HUES48 (cell line): ENCODE measurements at regions not wholly inside any gene's neighbourhood (a gene's known extent, or its start where the extent isn't known, plus 50 kb on each side); places are given as distances from the start of the nearest gene placed in this dataset.

Experiments used
- H3K27ac ChIP-seq: one replicate; pipeline ENCODE4 v1.7.0; 2013; ENCODE audit warnings: low read depth, low read length, inconsistent platforms
- H3K27me3 ChIP-seq: 2 replicates; pipeline ENCODE4 v1.6.1; 2013; ENCODE audit warnings: mild to moderate bottlenecking, low read length; ENCODE audit not compliant: control insufficient read depth, insufficient read depth
- H3K36me3 ChIP-seq: 2 replicates; pipeline ENCODE4 v1.6.1; 2013; ENCODE audit warnings: low read length; ENCODE audit not compliant: control insufficient read depth, insufficient read depth
- H3K4me1 ChIP-seq: 2 replicates; pipeline ENCODE4 v1.6.1; 2013; ENCODE audit warnings: mild to moderate bottlenecking, low read length; ENCODE audit not compliant: control insufficient read depth, insufficient read depth
- H3K4me3 ChIP-seq: 2 replicates; pipeline ENCODE4 v1.5.1; 2013; ENCODE audit warnings: mild to moderate bottlenecking, low read depth, low read length
- H3K9ac ChIP-seq: 2 replicates; pipeline ENCODE4 v1.6.1; 2013; ENCODE audit warnings: mild to moderate bottlenecking, low read depth, low read length, moderate library complexity
- H3K9me3 ChIP-seq: 2 replicates; pipeline ENCODE4 v1.6.1; 2013; ENCODE audit warnings: low read length; ENCODE audit not compliant: control insufficient read depth, insufficient read depth

GRCh38 chr7:41578700-41579099, 124.2 kb downstream of the INHBA start:
- Histone ChIP-seq H3K27ac (no peak overlapping the region), H3K4me3 (no peak overlapping the region), H3K9me3 (no peaks in the 10 kb centered on the region), H3K36me3 (no peaks in the 10 kb centered on the region), H3K4me1 (no peaks in the 10 kb centered on the region), H3K27me3 (no peaks in the 10 kb centered on the region), H3K9ac (no peak overlapping the region)

- H3K4me3 ChIP-seq, result no peak overlapping the region
- H3K27me3 ChIP-seq, result no peaks in the 10 kb centered on the region
- H3K9ac ChIP-seq, result no peak overlapping the region
- no peaks in the 10 kb centered on the region for H3K9me3 ChIP-seq
- H3K4me1 ChIP-seq, result peaks cover 9% of the 10 kb centered on the region; the same call in 1 of the 2 replicates
- no peak overlapping the region for H3K27ac ChIP-seq
- H3K36me3 ChIP-seq, result no peaks in the 10 kb centered on the region
Measured at GRCh38 chr7:41576166-41576565, 126.7 kb downstream of the INHBA start.

GRCh38 chr7:41574377-41574776, 128.5 kb downstream of the INHBA start:
- H3K9ac ChIP-seq, result no peak overlapping the region
- no peak overlapping the region for H3K4me3 ChIP-seq
- no peaks in the 10 kb centered on the region for H3K36me3 ChIP-seq
- H3K9me3 ChIP-seq, result no peaks in the 10 kb centered on the region
- peaks cover 17% of the 10 kb centered on the region for H3K4me1 ChIP-seq
- H3K27me3 ChIP-seq, result no peaks in the 10 kb centered on the region
- no peak overlapping the region for H3K27ac ChIP-seq

- Histone ChIP-seq H3K27ac (no peak overlapping the region), H3K4me1 (peaks cover 17% of the 10 kb centered on the region), H3K9me3 (no peaks in the 10 kb centered on the region), H3K27me3 (no peaks in the 10 kb centered on the region), H3K4me3 (no peak overlapping the region), H3K36me3 (no peaks in the 10 kb centered on the region), H3K9ac (no peak overlapping the region)
Measured at GRCh38 chr7:41573862-41574261, 129.0 kb downstream of the INHBA start.

- H3K27me3 ChIP-seq, result no peaks in the 10 kb centered on the region
- H3K9me3 ChIP-seq, result no peaks in the 10 kb centered on the region
- H3K4me1 ChIP-seq, result peaks cover 17% of the 10 kb centered on the region
- H3K36me3 ChIP-seq, result no peaks in the 10 kb centered on the region
- no peak overlapping the region for H3K27ac ChIP-seq
- H3K4me3 ChIP-seq, result no peak overlapping the region
- no peak overlapping the region for H3K9ac ChIP-seq
Measured at GRCh38 chr7:41573443-41573842, 129.4 kb downstream of the INHBA start.

GRCh38 chr7:41573015-41573414, 129.9 kb downstream of the INHBA start:
- no peak overlapping the region for H3K27ac ChIP-seq
- H3K27me3 ChIP-seq, result no peaks in the 10 kb centered on the region
- no peaks in the 10 kb centered on the region for H3K9me3 ChIP-seq
- no peak overlapping the region for H3K9ac ChIP-seq
- peaks cover 17% of the 10 kb centered on the region for H3K4me1 ChIP-seq
- H3K36me3 ChIP-seq, result no peaks in the 10 kb centered on the region
- H3K4me3 ChIP-seq, result no peak overlapping the region

- Histone ChIP-seq H3K4me1 (peaks cover 17% of the 10 kb centered on the region), H3K9me3 (no peaks in the 10 kb centered on the region), H3K9ac (no peak overlapping the region), H3K27me3 (no peaks in the 10 kb centered on the region), H3K27ac (no peak overlapping the region), H3K4me3 (no peak overlapping the region), H3K36me3 (no peaks in the 10 kb centered on the region)
Measured at GRCh38 chr7:41571573-41571972, 131.3 kb downstream of the INHBA start.

- Histone ChIP-seq H3K27me3 (no peaks in the 10 kb centered on the region), H3K9me3 (no peaks in the 10 kb centered on the region), H3K4me1 (peaks cover 17% of the 10 kb centered on the region), H3K36me3 (no peaks in the 10 kb centered on the region), H3K27ac (no peak overlapping the region), H3K9ac (no peak overlapping the region), H3K4me3 (no peak overlapping the region)
Measured at GRCh38 chr7:41570766-41571165, 132.1 kb downstream of the INHBA start.

GRCh38 chr7:41568135-41568534, 134.8 kb downstream of the INHBA start:
- Histone ChIP-seq H3K36me3 (no peaks in the 10 kb centered on the region), H3K9ac (no peak overlapping the region), H3K27ac (no peak overlapping the region), H3K4me3 (no peak overlapping the region), H3K4me1 (peaks cover 17% of the 10 kb centered on the region), H3K27me3 (no peaks in the 10 kb centered on the region), H3K9me3 (no peaks in the 10 kb centered on the region)

GRCh38 chr7:41567731-41568114, 135.2 kb downstream of the INHBA start:
- no peak overlapping the region for H3K4me3 ChIP-seq
- H3K4me1 ChIP-seq, result peaks cover 17% of the 10 kb centered on the region
- no peak overlapping the region for H3K9ac ChIP-seq
- no peaks in the 10 kb centered on the region for H3K27me3 ChIP-seq
- no peaks in the 10 kb centered on the region for H3K9me3 ChIP-seq
- H3K27ac ChIP-seq, result no peak overlapping the region
- no peaks in the 10 kb centered on the region for H3K36me3 ChIP-seq

- H3K27me3 ChIP-seq, result no peaks in the 10 kb centered on the region
- no peak overlapping the region for H3K4me3 ChIP-seq
- no peaks in the 10 kb centered on the region for H3K9me3 ChIP-seq
- no peak overlapping the region for H3K27ac ChIP-seq
- H3K4me1 ChIP-seq, result peaks cover 17% of the 10 kb centered on the region
- H3K36me3 ChIP-seq, result no peaks in the 10 kb centered on the region
- H3K9ac ChIP-seq, result no peak overlapping the region
Measured at GRCh38 chr7:41567031-41567730, 135.7 kb downstream of the INHBA start.
